ENCODE measurements at regions not wholly inside any gene's neighbourhood (a gene's known extent, or its start where the extent isn't known, plus 50 kb on each side); places are given as distances from the start of the nearest gene placed in this dataset.

GRCh38 chr18:42644729-42645131 is 470.8 kb downstream of the RIT2 start:
- DNase-seq: no peak

GRCh38 chr18:42649331-42650035 is 466.0 kb downstream of the RIT2 start:
- no peak for DNase-seq

GRCh38 chr18:42654556-42654955 is 460.9 kb downstream of the RIT2 start:
- DNase-seq: no peak

- peak; percentile 22 for DNase-seq
Observed at GRCh38 chr18:42657551-42657950, 457.9 kb downstream of the RIT2 start.

GRCh38 chr18:42658171-42658570 is 457.3 kb downstream of the RIT2 start:
- no peak for DNase-seq

GRCh38 chr18:42659187-42659586 is 456.3 kb downstream of the RIT2 start:
- DNase-seq: no peak

GRCh38 chr18:42670860-42671259 is 444.6 kb downstream of the RIT2 start:
- DNase-seq: no peak

- DNase-seq: peak; percentile 19
Observed at GRCh38 chr18:42675810-42676209, 439.7 kb downstream of the RIT2 start.

GRCh38 chr18:42683094-42683493 is 432.4 kb downstream of the RIT2 start:
- no peak for DNase-seq

- DNase-seq: no peak
Observed at GRCh38 chr18:42689310-42689709, 426.2 kb downstream of the RIT2 start.

Measured in NCI-H2171 (cell line).